Gastrocnemius medialis (tissue), 4 donors: ENCODE measurements at regions not wholly inside any gene's neighbourhood (a gene's known extent, or its start where the extent isn't known, plus 50 kb on each side); places are given as distances from the start of the nearest gene placed in this dataset.

ENCODE experiments used
- CTCF ChIP-seq, 5 experiments: fragments of 450-650 bp in 3 of 5; fragments of 200-600 bp in 2 of 5; sonication (generic) in 2 of 5; IDR thresholded peaks in 4 of 5; conservative IDR thresholded peaks in 1 of 5; 1 replicate in 4 of 5; 2 replicates in 1 of 5; pipeline ENCODE4 v1.5.1; 2016 to 2019; ENCODE audit warnings: antibody characterized with exemption in 5 of 5, mild to moderate bottlenecking in 3 of 5, moderate library complexity in 3 of 5
- POLR2A ChIP-seq, 2 donors: fragments of 450-650 bp; IDR thresholded peaks; one replicate each; pipeline ENCODE4 v1.6.1; 2017; ENCODE audit warnings: antibody characterized with exemption in 2 of 2, mild to moderate bottlenecking in 2 of 2, moderate library complexity in 2 of 2

DNA sequence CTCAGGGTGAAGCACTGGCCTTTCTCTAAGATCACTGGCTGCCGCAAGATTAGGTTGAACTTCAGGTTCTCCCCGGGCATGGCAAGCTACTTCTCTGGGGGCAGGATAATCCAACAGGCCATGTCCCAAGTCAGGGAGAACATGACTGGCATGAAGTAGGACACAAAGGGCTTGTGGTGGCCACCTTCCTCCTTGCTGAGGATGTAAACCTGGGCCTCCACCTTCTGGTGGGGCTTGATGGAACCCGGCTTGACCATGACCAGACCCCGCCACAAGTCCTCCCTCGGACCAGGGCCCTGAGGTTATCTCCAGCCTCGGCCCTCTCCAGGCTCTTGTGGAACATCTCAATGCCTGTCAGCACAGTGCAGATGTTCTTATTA is 211.1 kb upstream of the WSB1 start:
- no peak for TF ChIP-seq CTCF (IDR thresholded peaks at IDR 0.05 in 4 of 5, conservative IDR thresholded peaks at IDR 0.05 in 1 of 5)
- no peak for TF ChIP-seq POLR2A (IDR thresholded peaks at IDR 0.05)
